ENCODE measurements at regions not wholly inside any gene's neighbourhood (a gene's known extent, or its start where the extent isn't known, plus 50 kb on each side); places are given as distances from the start of the nearest gene placed in this dataset.

GRCh38 chr1:3992103-3992556 lies 92.1 kb upstream of the C1orf174 start:
- Histone ChIP-seq H3K27me3 (ENCODE audit: low read depth, low read length) (no peaks in the 10 kb centered on the region), H3K79me2 (ENCODE audit: low read length) (no peaks in the 10 kb centered on the region), H3K36me3 (replicated peaks; ENCODE audit: low read depth, low read length) (no peaks in the 10 kb centered on the region), H3K4me1 (ENCODE audit: low read length) (no peaks in the 10 kb centered on the region), H3K4me2 (ENCODE audit: low read length) (no peak overlapping the region), H4K20me1 (ENCODE audit: insufficient read depth, low read length) (no peaks in the 10 kb centered on the region), H2AFZ (ENCODE audit: low read depth, low read length) (no peak overlapping the region), H3K4me3 (ENCODE audit: low read length) (no peak overlapping the region), H3K27ac (ENCODE audit: low read length) (no peak overlapping the region), H3K9me3 (ENCODE audit: insufficient read depth, low read length) (no peaks in the 10 kb centered on the region), H3K9ac (ENCODE audit: low read length) (no peak overlapping the region)
- no peak for TF ChIP-seq EZH2phosphoT487 (IDR thresholded peaks at IDR 0.05; ENCODE audit: low read depth)
- TF ChIP-seq, protein P1, sequence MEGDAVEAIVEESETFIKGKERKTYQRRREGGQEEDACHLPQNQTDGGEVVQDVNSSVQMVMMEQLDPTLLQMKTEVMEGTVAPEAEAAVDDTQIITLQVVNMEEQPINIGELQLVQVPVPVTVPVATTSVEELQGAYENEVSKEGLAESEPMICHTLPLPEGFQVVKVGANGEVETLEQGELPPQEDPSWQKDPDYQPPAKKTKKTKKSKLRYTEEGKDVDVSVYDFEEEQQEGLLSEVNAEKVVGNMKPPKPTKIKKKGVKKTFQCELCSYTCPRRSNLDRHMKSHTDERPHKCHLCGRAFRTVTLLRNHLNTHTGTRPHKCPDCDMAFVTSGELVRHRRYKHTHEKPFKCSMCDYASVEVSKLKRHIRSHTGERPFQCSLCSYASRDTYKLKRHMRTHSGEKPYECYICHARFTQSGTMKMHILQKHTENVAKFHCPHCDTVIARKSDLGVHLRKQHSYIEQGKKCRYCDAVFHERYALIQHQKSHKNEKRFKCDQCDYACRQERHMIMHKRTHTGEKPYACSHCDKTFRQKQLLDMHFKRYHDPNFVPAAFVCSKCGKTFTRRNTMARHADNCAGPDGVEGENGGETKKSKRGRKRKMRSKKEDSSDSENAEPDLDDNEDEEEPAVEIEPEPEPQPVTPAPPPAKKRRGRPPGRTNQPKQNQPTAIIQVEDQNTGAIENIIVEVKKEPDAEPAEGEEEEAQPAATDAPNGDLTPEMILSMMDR (IDR thresholded peaks at IDR 0.05; ENCODE audit: low read depth, low read length), result no peak

- H3K9ac ChIP-seq (ENCODE audit: low read length), result no peak overlapping the region
- no peaks in the 10 kb centered on the region for H4K20me1 ChIP-seq (ENCODE audit: insufficient read depth, low read length)
- no peak overlapping the region for H3K4me2 ChIP-seq (ENCODE audit: low read length)
- no peaks in the 10 kb centered on the region for H3K9me3 ChIP-seq (ENCODE audit: insufficient read depth, low read length)
- no peaks in the 10 kb centered on the region for H3K4me1 ChIP-seq (ENCODE audit: low read length)
- no peaks in the 10 kb centered on the region for H3K27me3 ChIP-seq (ENCODE audit: low read depth, low read length)
- no peaks in the 10 kb centered on the region for H3K79me2 ChIP-seq (ENCODE audit: low read length)
- no peak for TF ChIP-seq EZH2phosphoT487 (IDR thresholded peaks at IDR 0.05; ENCODE audit: low read depth)
- TF ChIP-seq, protein P1 (IDR thresholded peaks at IDR 0.05; ENCODE audit: low read depth, low read length), result no peak
- no peak overlapping the region for H3K4me3 ChIP-seq (ENCODE audit: low read length)
- no peak overlapping the region for H3K27ac ChIP-seq (ENCODE audit: low read length)
- H2AFZ ChIP-seq (ENCODE audit: low read depth, low read length), result no peak overlapping the region
- H3K36me3 ChIP-seq (replicated peaks; ENCODE audit: low read depth, low read length), result no peaks in the 10 kb centered on the region
Measured at GRCh38 chr1:3992746-3993145, 92.7 kb upstream of the C1orf174 start.

- H3K4me1 ChIP-seq (ENCODE audit: low read length), result no peaks in the 10 kb centered on the region
- no peak overlapping the region for H3K27ac ChIP-seq (ENCODE audit: low read length)
- H3K36me3 ChIP-seq (replicated peaks; ENCODE audit: low read depth, low read length), result no peaks in the 10 kb centered on the region
- no peaks in the 10 kb centered on the region for H3K79me2 ChIP-seq (ENCODE audit: low read length)
- no peak overlapping the region for H2AFZ ChIP-seq (ENCODE audit: low read depth, low read length)
- no peak overlapping the region for H3K9ac ChIP-seq (ENCODE audit: low read length)
- no peak overlapping the region for H3K4me3 ChIP-seq (ENCODE audit: low read length)
- H3K27me3 ChIP-seq (ENCODE audit: low read depth, low read length), result no peaks in the 10 kb centered on the region
- H3K9me3 ChIP-seq (ENCODE audit: insufficient read depth, low read length), result no peaks in the 10 kb centered on the region
- H3K4me2 ChIP-seq (ENCODE audit: low read length), result no peak overlapping the region
- TF ChIP-seq, protein P1 (IDR thresholded peaks at IDR 0.05; ENCODE audit: low read depth, low read length), result no peak
- no peak for TF ChIP-seq EZH2phosphoT487 (IDR thresholded peaks at IDR 0.05; ENCODE audit: low read depth)
- H4K20me1 ChIP-seq (ENCODE audit: insufficient read depth, low read length), result no peaks in the 10 kb centered on the region
Measured at GRCh38 chr1:3993619-3994375, 93.7 kb upstream of the C1orf174 start.

DNA sequence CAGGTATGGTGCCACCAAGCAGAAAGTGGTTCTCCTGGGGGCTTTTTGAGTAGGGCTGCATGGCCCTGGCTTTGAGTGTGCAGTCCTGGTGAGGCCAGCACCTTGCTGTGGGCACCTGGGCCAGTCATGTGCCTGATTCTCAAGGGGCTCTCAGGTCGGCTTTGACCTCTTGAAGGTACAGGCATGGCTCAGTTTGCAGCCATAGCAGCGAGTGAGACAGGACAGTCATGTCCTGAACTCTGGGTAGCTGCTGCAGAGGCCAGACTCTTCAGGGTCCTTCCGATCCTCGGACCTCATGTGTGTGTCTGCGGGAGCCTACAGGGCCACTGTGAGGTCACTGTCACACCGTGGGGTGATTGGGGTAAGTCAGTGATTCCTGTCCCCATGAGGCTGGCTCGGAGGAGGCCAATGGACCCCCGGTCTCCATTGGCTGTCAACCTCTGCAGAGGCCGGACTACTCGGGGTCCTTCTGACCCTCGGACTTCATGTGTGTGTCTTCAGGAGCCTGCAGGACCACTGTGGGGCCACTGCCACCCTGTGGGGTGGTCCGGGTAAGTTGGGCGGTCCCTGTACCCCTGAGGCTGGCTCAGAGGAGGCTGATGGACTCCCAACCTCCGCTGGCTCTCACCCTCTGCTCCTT lies 95.2 kb upstream of the C1orf174 start:
- Histone ChIP-seq H3K36me3 (replicated peaks; ENCODE audit: low read depth, low read length) (no peaks in the 10 kb centered on the region), H3K4me2 (ENCODE audit: low read length) (no peak overlapping the region), H2AFZ (ENCODE audit: low read depth, low read length) (no peak overlapping the region), H3K9ac (ENCODE audit: low read length) (no peak overlapping the region), H3K4me1 (ENCODE audit: low read length) (no peaks in the 10 kb centered on the region), H4K20me1 (ENCODE audit: insufficient read depth, low read length) (no peaks in the 10 kb centered on the region), H3K27me3 (ENCODE audit: low read depth, low read length) (no peaks in the 10 kb centered on the region), H3K9me3 (ENCODE audit: insufficient read depth, low read length) (no peaks in the 10 kb centered on the region), H3K4me3 (ENCODE audit: low read length) (no peak overlapping the region), H3K27ac (ENCODE audit: low read length) (no peak overlapping the region), H3K79me2 (ENCODE audit: low read length) (no peaks in the 10 kb centered on the region)
- TF ChIP-seq EZH2phosphoT487 (IDR thresholded peaks at IDR 0.05; ENCODE audit: low read depth), result no peak
- TF ChIP-seq, protein P1 (IDR thresholded peaks at IDR 0.05; ENCODE audit: low read depth, low read length), result no peak
